Hepatocyte (in vitro differentiated cells): ENCODE measurements at regions not wholly inside any gene's neighbourhood (a gene's known extent, or its start where the extent isn't known, plus 50 kb on each side); places are given as distances from the start of the nearest gene placed in this dataset.

Experiments
- DNase-seq: peaks from one replicate; pipeline ENCODE4 v3.0.0-alpha.2; 2016; ENCODE audit warnings: low spot score
- H2AFZ ChIP-seq: fragments of 200-600 bp; sonication (generic); 2 replicates; pipeline ENCODE4 v1.6.0; 2016; ENCODE audit warnings: antibody characterized with exemption, mild to moderate bottlenecking
- H3K27ac ChIP-seq: fragments of 200-600 bp; sonication (generic); 2 replicates; pipeline ENCODE4 v1.5.1; 2016; ENCODE audit warnings: mild to moderate bottlenecking
- H3K27me3 ChIP-seq: fragments of 200-600 bp; sonication (generic); 2 replicates; pipeline ENCODE4 v1.6.1; 2016
- H3K36me3 ChIP-seq: fragments of 200-600 bp; sonication (generic); replicated peaks from 2 replicates; pipeline ENCODE4 v1.5.1; 2016; ENCODE audit warnings: low read depth; ENCODE audit not compliant: insufficient read depth
- H3K4me1 ChIP-seq: fragments of 200-600 bp; sonication (generic); 2 replicates; pipeline ENCODE4 v1.5.1; 2016; ENCODE audit warnings: mild to moderate bottlenecking, moderate library complexity; ENCODE audit not compliant: insufficient read depth
- H3K4me2 ChIP-seq: fragments of 200-600 bp; sonication (generic); 2 replicates; pipeline ENCODE4 v1.6.0; 2016
- H3K4me3 ChIP-seq: fragments of 200-600 bp; sonication (generic); 2 replicates; pipeline ENCODE4 v1.5.1; 2016; ENCODE audit warnings: mild to moderate bottlenecking
- H3K79me2 ChIP-seq: fragments of 200-600 bp; sonication (generic); 2 replicates; pipeline ENCODE4 v1.6.0; 2017; ENCODE audit warnings: mild to moderate bottlenecking
- H3K9me2 ChIP-seq: fragments of 200-600 bp; sonication (generic); replicated peaks from 2 replicates; pipeline ENCODE4 v1.6.0; 2017; ENCODE audit warnings: mild to moderate bottlenecking; ENCODE audit not compliant: insufficient read depth
- H3K9me3 ChIP-seq: fragments of 200-600 bp; sonication (generic); 2 replicates; pipeline ENCODE4 v1.5.1; 2016; ENCODE audit warnings: low read depth, mild to moderate bottlenecking
- H4K20me1 ChIP-seq: fragments of 200-600 bp; sonication (generic); 2 replicates; pipeline ENCODE4 v1.6.0; 2016; ENCODE audit warnings: mild to moderate bottlenecking; ENCODE audit not compliant: insufficient read depth, poor library complexity, severe bottlenecking
- EZH2 ChIP-seq: fragments of 200-600 bp; sonication (generic); IDR thresholded peaks from 2 replicates; pipeline ENCODE4 v1.6.1; 2016; ENCODE audit warnings: antibody characterized with exemption, mild to moderate bottlenecking, borderline replicate concordance
- EZH2phosphoT487 ChIP-seq: fragments of 200-600 bp; sonication (generic); IDR thresholded peaks from one replicate; pipeline ENCODE4 v1.6.1; 2018; ENCODE audit warnings: antibody characterized with exemption, mild to moderate bottlenecking, low read depth, moderate library complexity; ENCODE audit not compliant: unreplicated experiment, severe bottlenecking
- WGBS: methylation state at CpG from one replicate; pipeline ENCODE4 v1.1.6; 2016; ENCODE audit warnings: low lambda C conversion rate; ENCODE audit errors: missing lambda C conversion rate; 5-methylcytosine and 5-hydroxymethylcytosine counted together
- TF ChIP-seq, protein P1 (sequence below): fragments of 200-600 bp; sonication (generic); IDR thresholded peaks from 2 replicates; pipeline ENCODE4 v1.5.1; 2016; ENCODE audit warnings: antibody characterized with exemption, mild to moderate bottlenecking; ENCODE audit not compliant: poor library complexity

DNA sequence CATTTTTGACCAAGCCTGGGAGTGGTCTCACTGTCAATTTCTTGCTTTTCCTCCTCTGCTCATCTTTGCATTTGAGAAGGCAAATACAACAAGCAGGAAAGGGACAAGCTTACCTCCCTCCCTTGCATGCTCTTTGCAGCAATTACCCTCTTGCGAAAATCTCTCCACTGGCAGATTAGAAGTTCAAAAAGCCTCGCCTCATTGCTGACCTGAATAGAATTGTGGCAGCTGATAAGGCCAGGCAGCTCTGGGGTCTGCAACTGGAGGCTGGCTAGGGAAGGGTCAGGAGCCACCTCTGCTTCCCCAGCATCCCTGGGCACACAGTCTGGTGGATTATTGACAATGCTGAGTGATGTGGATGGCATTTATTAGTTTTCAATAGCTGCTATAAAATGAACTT lies 362.3 kb upstream of the KIF2A start:
- Histone ChIP-seq H2AFZ (no peak overlapping the region), H3K4me2 (no peak overlapping the region), H3K36me3 (no peaks in the 10 kb centered on the region), H3K79me2 (no peaks in the 10 kb centered on the region), H4K20me1 (no peaks in the 10 kb centered on the region), H3K4me1 (no peaks in the 10 kb centered on the region), H3K9me3 (no peaks in the 10 kb centered on the region), H3K27ac (no peak overlapping the region), H3K4me3 (no peak overlapping the region), H3K9me2 (no peaks in the 10 kb centered on the region), H3K27me3 (no peaks in the 10 kb centered on the region)
- TF ChIP-seq, protein P1, sequence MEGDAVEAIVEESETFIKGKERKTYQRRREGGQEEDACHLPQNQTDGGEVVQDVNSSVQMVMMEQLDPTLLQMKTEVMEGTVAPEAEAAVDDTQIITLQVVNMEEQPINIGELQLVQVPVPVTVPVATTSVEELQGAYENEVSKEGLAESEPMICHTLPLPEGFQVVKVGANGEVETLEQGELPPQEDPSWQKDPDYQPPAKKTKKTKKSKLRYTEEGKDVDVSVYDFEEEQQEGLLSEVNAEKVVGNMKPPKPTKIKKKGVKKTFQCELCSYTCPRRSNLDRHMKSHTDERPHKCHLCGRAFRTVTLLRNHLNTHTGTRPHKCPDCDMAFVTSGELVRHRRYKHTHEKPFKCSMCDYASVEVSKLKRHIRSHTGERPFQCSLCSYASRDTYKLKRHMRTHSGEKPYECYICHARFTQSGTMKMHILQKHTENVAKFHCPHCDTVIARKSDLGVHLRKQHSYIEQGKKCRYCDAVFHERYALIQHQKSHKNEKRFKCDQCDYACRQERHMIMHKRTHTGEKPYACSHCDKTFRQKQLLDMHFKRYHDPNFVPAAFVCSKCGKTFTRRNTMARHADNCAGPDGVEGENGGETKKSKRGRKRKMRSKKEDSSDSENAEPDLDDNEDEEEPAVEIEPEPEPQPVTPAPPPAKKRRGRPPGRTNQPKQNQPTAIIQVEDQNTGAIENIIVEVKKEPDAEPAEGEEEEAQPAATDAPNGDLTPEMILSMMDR: no peak
- TF ChIP-seq EZH2phosphoT487 (no peak), EZH2 (no peak)
- DNase-seq: no peak
- 29% methylated on average over 2 of the region's 2 CpGs for WGBS

DNA sequence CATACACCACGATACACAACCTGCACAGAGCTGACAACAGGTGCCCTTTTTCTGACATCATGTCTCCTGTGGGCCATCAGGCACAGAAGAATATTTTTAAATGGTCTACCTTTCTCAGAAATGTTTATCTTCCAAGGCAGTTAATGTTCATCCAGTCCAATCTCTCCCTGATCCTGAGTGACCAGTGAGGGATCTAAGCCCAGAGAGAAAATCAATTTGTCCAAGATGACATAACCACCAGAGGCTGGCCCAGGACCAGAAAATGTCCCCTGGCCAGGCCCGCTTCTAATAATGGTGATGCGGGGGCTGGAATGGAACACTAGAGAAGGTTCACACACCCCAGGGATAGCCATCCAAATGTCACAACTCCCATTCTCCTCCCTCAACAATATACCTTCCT lies 357.9 kb upstream of the KIF2A start:
- H3K36me3 ChIP-seq: no peaks in the 10 kb centered on the region
- H3K4me2 ChIP-seq: no peak overlapping the region
- 91% methylated on average over 3 of the region's 3 CpGs for WGBS
- no peak overlapping the region for H2AFZ ChIP-seq
- H3K27ac ChIP-seq: no peak overlapping the region
- no peaks in the 10 kb centered on the region for H3K4me1 ChIP-seq
- H3K4me3 ChIP-seq: no peak overlapping the region
- TF ChIP-seq, protein P1: no peak
- TF ChIP-seq EZH2phosphoT487 (no peak), EZH2 (no peak)
- H3K79me2 ChIP-seq: no peaks in the 10 kb centered on the region
- no peaks in the 10 kb centered on the region for H3K27me3 ChIP-seq
- no peak for DNase-seq
- H3K9me3 ChIP-seq: no peaks in the 10 kb centered on the region
- no peaks in the 10 kb centered on the region for H3K9me2 ChIP-seq
- no peaks in the 10 kb centered on the region for H4K20me1 ChIP-seq

DNA sequence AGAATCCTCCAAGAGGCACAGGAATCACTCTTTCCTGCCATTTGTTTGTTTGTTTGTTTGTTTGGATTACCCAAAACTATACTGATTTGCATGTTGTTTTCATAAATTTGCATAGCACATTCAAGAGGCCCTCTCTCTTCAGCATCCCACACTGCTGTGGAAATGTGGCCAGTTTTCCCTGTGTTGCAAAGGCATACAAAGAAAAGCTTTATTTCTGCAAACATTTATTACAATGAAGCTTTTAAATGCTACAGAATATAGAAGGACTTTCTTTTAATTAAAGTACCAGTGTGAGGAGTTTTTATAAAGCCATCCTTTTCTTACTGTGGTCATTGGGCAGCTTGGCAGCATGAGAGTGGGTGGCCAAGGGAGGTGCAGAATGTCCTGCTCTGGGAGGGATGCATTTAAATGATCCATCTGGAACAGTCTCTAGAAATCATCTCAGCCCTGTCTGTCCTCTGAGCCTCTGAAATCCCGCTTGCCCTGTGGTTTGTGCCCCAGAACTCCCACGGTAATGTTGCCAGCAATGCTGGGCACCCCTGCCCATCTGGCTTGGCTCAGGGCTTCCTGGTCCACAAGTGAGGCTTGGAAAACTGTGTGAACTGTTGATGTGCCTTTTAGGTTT lies 356.8 kb upstream of the KIF2A start:
- TF ChIP-seq EZH2phosphoT487: no peak
- TF ChIP-seq EZH2: no peak
- TF ChIP-seq, protein P1: no peak
- no peak for DNase-seq
- Histone ChIP-seq H3K27me3 (no peaks in the 10 kb centered on the region), H3K9me3 (no peaks in the 10 kb centered on the region), H2AFZ (no peak overlapping the region), H3K4me1 (no peaks in the 10 kb centered on the region), H3K79me2 (no peaks in the 10 kb centered on the region), H3K27ac (no peak overlapping the region), H4K20me1 (no peaks in the 10 kb centered on the region), H3K4me3 (no peak overlapping the region), H3K4me2 (no peak overlapping the region), H3K36me3 (no peaks in the 10 kb centered on the region), H3K9me2 (no peaks in the 10 kb centered on the region)
- WGBS: 81% methylated on average over 2 of the region's 2 CpGs
